ENCODE measurements at regions not wholly inside any gene's neighbourhood (a gene's known extent, or its start where the extent isn't known, plus 50 kb on each side); places are given as distances from the start of the nearest gene placed in this dataset.

DNA sequence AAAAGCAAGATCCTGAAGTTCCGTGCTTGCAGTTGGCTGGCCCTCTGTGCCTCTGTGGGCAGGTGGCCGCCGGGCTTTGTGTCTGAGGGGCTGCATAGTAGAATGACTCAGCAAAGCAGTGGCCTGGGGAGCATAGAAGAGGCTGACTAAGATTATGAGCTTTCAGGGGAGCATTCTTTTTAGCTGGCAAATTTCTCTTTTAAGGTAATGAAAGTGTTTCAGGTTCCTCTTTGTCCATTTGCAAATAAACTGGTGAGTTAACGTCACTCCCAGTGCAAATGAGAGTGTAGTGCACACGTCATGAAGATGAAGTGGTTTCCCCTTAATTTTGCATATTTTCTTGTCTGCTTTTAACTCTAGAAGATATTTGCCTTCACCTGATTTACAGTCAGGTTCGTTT lies 98.6 kb downstream of the BCL2L11 start:
- DNase-seq (ENCODE audit: low read depth, low spot score) (no peak), ATAC-seq (no peak)
- no peak overlapping the region for H3K4me3 ChIP-seq (ENCODE audit: low read depth in 2 of 2, low read length in 2 of 2)
- intact Hi-C loops (cut with micrococcal nuclease; ENCODE audit: unreplicated experiment) (no loop called here), in situ Hi-C loops (cut with HindIII; ENCODE audit: low pct_unique_long_range_greater_than_20kb, low sequenced_read_pairs) (no loop called here)
- H3K27ac ChIP-seq (ENCODE audit: low read length): no peak overlapping the region
- TF ChIP-seq, protein P1, sequence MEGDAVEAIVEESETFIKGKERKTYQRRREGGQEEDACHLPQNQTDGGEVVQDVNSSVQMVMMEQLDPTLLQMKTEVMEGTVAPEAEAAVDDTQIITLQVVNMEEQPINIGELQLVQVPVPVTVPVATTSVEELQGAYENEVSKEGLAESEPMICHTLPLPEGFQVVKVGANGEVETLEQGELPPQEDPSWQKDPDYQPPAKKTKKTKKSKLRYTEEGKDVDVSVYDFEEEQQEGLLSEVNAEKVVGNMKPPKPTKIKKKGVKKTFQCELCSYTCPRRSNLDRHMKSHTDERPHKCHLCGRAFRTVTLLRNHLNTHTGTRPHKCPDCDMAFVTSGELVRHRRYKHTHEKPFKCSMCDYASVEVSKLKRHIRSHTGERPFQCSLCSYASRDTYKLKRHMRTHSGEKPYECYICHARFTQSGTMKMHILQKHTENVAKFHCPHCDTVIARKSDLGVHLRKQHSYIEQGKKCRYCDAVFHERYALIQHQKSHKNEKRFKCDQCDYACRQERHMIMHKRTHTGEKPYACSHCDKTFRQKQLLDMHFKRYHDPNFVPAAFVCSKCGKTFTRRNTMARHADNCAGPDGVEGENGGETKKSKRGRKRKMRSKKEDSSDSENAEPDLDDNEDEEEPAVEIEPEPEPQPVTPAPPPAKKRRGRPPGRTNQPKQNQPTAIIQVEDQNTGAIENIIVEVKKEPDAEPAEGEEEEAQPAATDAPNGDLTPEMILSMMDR (IDR thresholded peaks at IDR 0.05): no peak
- TF ChIP-seq SIN3A (IDR thresholded peaks at IDR 0.05; ENCODE audit: borderline replicate concordance, insufficient read depth, low read depth, low read length) (no peak), POLR2AphosphoS5 (IDR thresholded peaks at IDR 0.05; ENCODE audit: low read depth, low read length) (no peak), TCF7L2 (IDR thresholded peaks at IDR 0.05; ENCODE audit: low read depth, low read length) (no peak)
- TF ChIP-seq, protein P2, sequence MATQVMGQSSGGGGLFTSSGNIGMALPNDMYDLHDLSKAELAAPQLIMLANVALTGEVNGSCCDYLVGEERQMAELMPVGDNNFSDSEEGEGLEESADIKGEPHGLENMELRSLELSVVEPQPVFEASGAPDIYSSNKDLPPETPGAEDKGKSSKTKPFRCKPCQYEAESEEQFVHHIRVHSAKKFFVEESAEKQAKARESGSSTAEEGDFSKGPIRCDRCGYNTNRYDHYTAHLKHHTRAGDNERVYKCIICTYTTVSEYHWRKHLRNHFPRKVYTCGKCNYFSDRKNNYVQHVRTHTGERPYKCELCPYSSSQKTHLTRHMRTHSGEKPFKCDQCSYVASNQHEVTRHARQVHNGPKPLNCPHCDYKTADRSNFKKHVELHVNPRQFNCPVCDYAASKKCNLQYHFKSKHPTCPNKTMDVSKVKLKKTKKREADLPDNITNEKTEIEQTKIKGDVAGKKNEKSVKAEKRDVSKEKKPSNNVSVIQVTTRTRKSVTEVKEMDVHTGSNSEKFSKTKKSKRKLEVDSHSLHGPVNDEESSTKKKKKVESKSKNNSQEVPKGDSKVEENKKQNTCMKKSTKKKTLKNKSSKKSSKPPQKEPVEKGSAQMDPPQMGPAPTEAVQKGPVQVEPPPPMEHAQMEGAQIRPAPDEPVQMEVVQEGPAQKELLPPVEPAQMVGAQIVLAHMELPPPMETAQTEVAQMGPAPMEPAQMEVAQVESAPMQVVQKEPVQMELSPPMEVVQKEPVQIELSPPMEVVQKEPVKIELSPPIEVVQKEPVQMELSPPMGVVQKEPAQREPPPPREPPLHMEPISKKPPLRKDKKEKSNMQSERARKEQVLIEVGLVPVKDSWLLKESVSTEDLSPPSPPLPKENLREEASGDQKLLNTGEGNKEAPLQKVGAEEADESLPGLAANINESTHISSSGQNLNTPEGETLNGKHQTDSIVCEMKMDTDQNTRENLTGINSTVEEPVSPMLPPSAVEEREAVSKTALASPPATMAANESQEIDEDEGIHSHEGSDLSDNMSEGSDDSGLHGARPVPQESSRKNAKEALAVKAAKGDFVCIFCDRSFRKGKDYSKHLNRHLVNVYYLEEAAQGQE (IDR thresholded peaks at IDR 0.05; ENCODE audit: insufficient read depth in 1 of 2, low read depth in 2 of 2, low read length in 1 of 2): no peak
- no peaks in the 10 kb centered on the region for H3K27me3 ChIP-seq (ENCODE audit: control insufficient read depth, insufficient read depth, low read length)
- no peaks in the 10 kb centered on the region for H3K4me1 ChIP-seq (ENCODE audit: control insufficient read depth, insufficient read depth, low read length)
- POLR2A ChIA-PET: no interaction called here
- CTCF ChIA-PET: no interaction called here
- H3K36me3 ChIP-seq (ENCODE audit: control insufficient read depth, insufficient read depth, low read length): no peaks in the 10 kb centered on the region
- H3K9me3 ChIP-seq (ENCODE audit: control insufficient read depth, insufficient read depth, low read depth, low read length): peaks cover 6% of the 10 kb centered on the region
- BruUV-seq (replicated peaks): no TSS peak

DNA sequence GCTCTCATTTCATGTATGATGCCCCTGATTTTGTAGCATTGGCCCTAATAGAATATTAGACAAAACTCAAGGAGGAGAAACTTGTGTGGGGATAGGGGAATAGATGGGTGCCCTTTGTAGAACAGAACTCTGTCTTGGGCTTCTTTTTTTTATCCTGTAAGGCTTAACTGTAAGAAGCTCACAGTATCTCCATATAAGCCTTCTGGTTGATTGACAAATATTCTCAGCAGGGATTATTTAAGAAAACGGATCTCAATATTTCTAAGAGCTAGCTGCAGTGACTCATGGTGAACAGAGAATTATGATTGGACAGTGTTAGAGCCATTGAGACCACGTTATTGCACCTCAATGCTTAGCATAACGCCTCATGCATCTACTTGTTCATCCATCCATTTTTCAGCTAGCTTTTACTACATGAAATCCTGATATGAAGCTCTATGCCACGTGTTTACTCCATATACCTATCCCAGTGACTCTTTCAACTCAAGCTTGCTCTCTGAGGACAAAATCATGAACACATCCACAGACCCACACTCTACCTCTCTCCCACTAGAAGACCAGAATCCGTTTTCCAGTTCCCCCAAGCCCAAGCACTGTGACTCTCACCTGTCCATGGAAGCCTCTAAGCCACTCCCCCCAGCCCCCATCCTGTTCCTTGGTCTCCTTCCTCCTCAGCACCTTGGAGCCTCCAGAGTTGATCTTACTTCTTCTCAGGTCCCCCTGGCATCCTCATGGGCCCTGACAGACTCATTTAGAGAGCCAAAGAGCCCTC lies 99.2 kb downstream of the BCL2L11 start:
- ATAC-seq: no peak
- CTCF ChIA-PET: no interaction called here
- POLR2A ChIA-PET: no interaction called here

More for the DNA sequence above, 99.2 kb downstream of the BCL2L11 start:
- Histone ChIP-seq H3K36me3 (ENCODE audit: control insufficient read depth, insufficient read depth, low read length) (no peaks in the 10 kb centered on the region), H3K27ac (ENCODE audit: low read length) (no peak overlapping the region), H3K9me3 (ENCODE audit: control insufficient read depth, insufficient read depth, low read depth, low read length) (0 out of 2 replicates have a peak, but pooled peaks cover 2% of the 10 kb centered on the region), H3K4me3 (ENCODE audit: low read depth in 2 of 2, low read length in 2 of 2) (no peak overlapping the region), H3K27me3 (ENCODE audit: control insufficient read depth, insufficient read depth, low read length) (no peaks in the 10 kb centered on the region), H3K4me1 (ENCODE audit: control insufficient read depth, insufficient read depth, low read length) (no peaks in the 10 kb centered on the region)
- intact Hi-C loops (cut with micrococcal nuclease; ENCODE audit: unreplicated experiment): no loop called here
- in situ Hi-C loops (cut with HindIII; ENCODE audit: low pct_unique_long_range_greater_than_20kb, low sequenced_read_pairs): no loop called here
- no peak for TF ChIP-seq TCF7L2 (IDR thresholded peaks at IDR 0.05; ENCODE audit: low read depth, low read length)
- TF ChIP-seq, protein P1 (IDR thresholded peaks at IDR 0.05): no peak
- TF ChIP-seq SIN3A (IDR thresholded peaks at IDR 0.05; ENCODE audit: borderline replicate concordance, insufficient read depth, low read depth, low read length): no peak
- TF ChIP-seq POLR2AphosphoS5 (IDR thresholded peaks at IDR 0.05; ENCODE audit: low read depth, low read length): no peak
- TF ChIP-seq, protein P2 (IDR thresholded peaks at IDR 0.05; ENCODE audit: insufficient read depth in 1 of 2, low read depth in 2 of 2, low read length in 1 of 2): no peak
- no peak for DNase-seq (ENCODE audit: low read depth, low spot score)
- BruUV-seq (replicated peaks): no TSS peak
